ENCODE measurements at regions not wholly inside any gene's neighbourhood (a gene's known extent, or its start where the extent isn't known, plus 50 kb on each side); places are given as distances from the start of the nearest gene placed in this dataset.
"Not testable (repeated sequence)": the region's sequence is repeated elsewhere in the genome, so short reads cannot be mapped to it uniquely, and the experiment has no call there.

DNA sequence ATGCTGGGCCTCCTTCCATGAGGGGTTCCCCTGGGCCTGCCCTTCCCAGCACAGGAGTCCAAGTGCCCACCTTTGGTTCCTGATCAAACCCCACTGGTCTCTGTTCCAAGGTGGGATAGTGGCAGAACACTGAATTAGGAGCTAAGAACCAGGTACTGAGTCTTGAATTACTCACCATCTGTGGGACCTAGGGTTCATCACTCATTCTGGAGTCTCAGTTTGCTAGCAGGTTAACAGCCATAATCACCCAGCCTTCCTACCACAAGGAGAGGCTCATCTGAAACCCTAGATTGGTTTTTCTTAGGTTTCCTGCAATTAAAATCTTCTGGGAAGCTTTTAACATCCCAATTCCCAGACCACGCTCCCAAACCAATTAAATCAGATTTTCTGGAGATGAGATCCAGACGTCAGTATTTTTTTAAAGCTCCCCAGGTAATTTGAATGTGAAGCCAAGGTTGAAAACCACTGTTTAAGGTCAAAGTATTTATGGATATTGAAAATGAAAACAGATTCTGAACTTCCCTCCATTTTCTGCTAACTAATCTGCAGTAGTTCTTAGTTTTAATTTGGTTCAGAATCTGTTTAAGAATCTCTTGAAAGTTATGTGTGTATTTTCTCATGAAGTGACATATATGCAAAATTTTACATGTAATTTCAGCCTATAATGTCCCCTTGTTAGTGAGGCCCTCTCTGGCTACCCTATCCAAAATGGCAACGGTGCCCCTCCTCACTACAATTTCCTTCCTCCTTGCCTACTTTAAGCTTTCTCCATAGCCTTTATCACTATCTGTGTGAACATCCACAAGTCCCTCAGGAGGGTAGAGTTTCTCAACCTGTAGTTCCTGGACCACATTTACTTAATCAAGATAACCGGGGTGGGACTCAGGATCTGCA is 166.5 kb upstream of the CXCR4 start:
- BruUV-seq (replicated peaks), result no TSS peak
- no peaks in the 10 kb centered on the region for H3K36me3 ChIP-seq (ENCODE audit: low read depth)
- H3K27me3 ChIP-seq (ENCODE audit: insufficient read depth, low read depth), result no peaks in the 10 kb centered on the region
- no peaks in the 10 kb centered on the region for H3K9me3 ChIP-seq (ENCODE audit: insufficient read depth, low read depth)
- ChIA-PET CTCF (no interaction called here), POLR2A (ENCODE audit: unreplicated experiment) (no interaction called here)
- DNase-seq, result no peak
- no peaks in the 10 kb centered on the region for H3K9me2 ChIP-seq (ENCODE audit: insufficient read depth)
- no peaks in the 10 kb centered on the region for H3K79me2 ChIP-seq (ENCODE audit: low read depth)
- intact Hi-C loops (cut with micrococcal nuclease; ENCODE audit: unreplicated experiment), result no loop called here
- no peak overlapping the region for H3K4me2 ChIP-seq
- H4K20me1 ChIP-seq (ENCODE audit: insufficient read depth), result no peaks in the 10 kb centered on the region
- no peak overlapping the region for H3K4me3 ChIP-seq
- H3F3A ChIP-seq (ENCODE audit: insufficient read depth, low read depth), result no peaks in the 10 kb centered on the region
- H3K27ac ChIP-seq, result no peak overlapping the region
- TF ChIP-seq EZH2 (IDR thresholded peaks at IDR 0.05; ENCODE audit: low read depth), result no peak
- TF ChIP-seq CTCF (conservative IDR thresholded peaks at IDR 0.05), result no peak
- H3K4me1 ChIP-seq (replicated peaks; ENCODE audit: insufficient read depth), result no peaks in the 10 kb centered on the region
- no peak overlapping the region for H2AFZ ChIP-seq

GRCh38 chr2:136282251-136282650 is 164.3 kb upstream of the CXCR4 start:
- TF ChIP-seq CTCF (conservative IDR thresholded peaks at IDR 0.05) (no peak), EZH2 (IDR thresholded peaks at IDR 0.05; ENCODE audit: low read depth) (no peak)
- no peaks in the 10 kb centered on the region for H4K20me1 ChIP-seq (ENCODE audit: insufficient read depth)
- ChIA-PET POLR2A (ENCODE audit: unreplicated experiment) (no interaction called here), CTCF (no interaction called here)
- no peak overlapping the region for H3K27ac ChIP-seq
- BruUV-seq (replicated peaks), result no TSS peak
- intact Hi-C loops (cut with micrococcal nuclease; ENCODE audit: unreplicated experiment), result no loop called here
- H3K9me3 ChIP-seq (ENCODE audit: insufficient read depth, low read depth), result no peaks in the 10 kb centered on the region
- H3F3A ChIP-seq (ENCODE audit: insufficient read depth, low read depth), result no peaks in the 10 kb centered on the region
- DNase-seq, result no peak
- H3K4me3 ChIP-seq, result no peak overlapping the region
- H3K36me3 ChIP-seq (ENCODE audit: low read depth), result no peaks in the 10 kb centered on the region
- no peaks in the 10 kb centered on the region for H3K9me2 ChIP-seq (ENCODE audit: insufficient read depth)
- no peaks in the 10 kb centered on the region for H3K27me3 ChIP-seq (ENCODE audit: insufficient read depth, low read depth)
- no peak overlapping the region for H2AFZ ChIP-seq
- H3K79me2 ChIP-seq (ENCODE audit: low read depth), result no peaks in the 10 kb centered on the region
- H3K4me2 ChIP-seq, result no peak overlapping the region
- no peaks in the 10 kb centered on the region for H3K4me1 ChIP-seq (replicated peaks; ENCODE audit: insufficient read depth)

DNA sequence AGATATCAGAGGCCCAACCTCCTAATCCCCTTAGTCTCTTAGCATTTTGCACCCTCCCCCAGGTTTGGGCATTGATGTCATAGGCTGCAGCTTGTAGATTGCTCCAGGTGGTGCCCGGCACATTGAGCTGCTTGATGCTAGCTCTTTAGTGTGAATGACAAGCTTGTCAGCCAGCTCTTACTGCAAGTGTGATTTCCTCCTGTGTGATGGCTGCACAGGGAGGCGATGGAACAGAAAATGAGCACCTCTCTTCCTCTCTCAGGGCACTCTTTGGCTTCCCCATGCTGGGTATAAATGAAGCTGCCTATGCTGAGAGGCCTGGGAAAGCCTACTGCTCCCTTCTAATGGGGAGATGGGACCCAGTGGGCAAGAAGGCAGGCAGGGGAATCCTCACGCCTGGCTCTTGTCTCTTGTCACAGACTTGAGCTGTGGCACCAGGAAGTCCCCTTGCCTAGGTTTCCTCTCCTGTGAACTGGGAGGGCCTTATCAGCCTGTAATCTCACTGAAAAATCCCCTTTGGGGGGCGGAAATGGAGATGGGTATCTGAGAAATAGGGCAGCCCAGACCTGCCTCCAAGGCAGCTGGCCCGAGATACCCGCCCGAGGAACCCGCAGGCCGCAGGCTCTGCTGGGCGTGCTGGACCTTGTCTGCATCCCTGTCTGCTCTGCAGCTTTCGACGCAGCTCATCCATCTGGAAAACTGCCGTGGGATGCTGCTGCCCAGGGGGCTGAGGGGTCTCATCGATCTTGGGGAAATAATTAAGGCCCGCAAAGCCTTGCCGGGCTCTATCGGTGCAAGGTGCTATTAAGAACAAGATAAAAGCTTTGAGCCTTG is 163.5 kb upstream of the CXCR4 start:
- no peak overlapping the region for H3K4me3 ChIP-seq
- H3K79me2 ChIP-seq (ENCODE audit: low read depth), result no peaks in the 10 kb centered on the region
- no peaks in the 10 kb centered on the region for H4K20me1 ChIP-seq (ENCODE audit: insufficient read depth)
- CTCF ChIA-PET, result no interaction called here
- TF ChIP-seq CTCF (conservative IDR thresholded peaks at IDR 0.05) (no peak), EZH2 (IDR thresholded peaks at IDR 0.05; ENCODE audit: low read depth) (no peak)
- POLR2A ChIA-PET (ENCODE audit: unreplicated experiment), result no interaction called here
- no peak overlapping the region for H3K27ac ChIP-seq
- no peaks in the 10 kb centered on the region for H3K9me3 ChIP-seq (ENCODE audit: insufficient read depth, low read depth)
- BruUV-seq (replicated peaks), result no TSS peak
- no peaks in the 10 kb centered on the region for H3K4me1 ChIP-seq (replicated peaks; ENCODE audit: insufficient read depth)
- intact Hi-C loops (cut with micrococcal nuclease; ENCODE audit: unreplicated experiment), result no loop called here
- no peaks in the 10 kb centered on the region for H3F3A ChIP-seq (ENCODE audit: insufficient read depth, low read depth)
- H2AFZ ChIP-seq, result no peak overlapping the region
- H3K36me3 ChIP-seq (ENCODE audit: low read depth), result no peaks in the 10 kb centered on the region
- no peak overlapping the region for H3K4me2 ChIP-seq
- no peaks in the 10 kb centered on the region for H3K9me2 ChIP-seq (ENCODE audit: insufficient read depth)
- DNase-seq, result no peak
- H3K27me3 ChIP-seq (ENCODE audit: insufficient read depth, low read depth), result no peaks in the 10 kb centered on the region

- H3F3A ChIP-seq (ENCODE audit: insufficient read depth, low read depth); BruUV-seq (replicated peaks); H2AFZ ChIP-seq; H3K4me2 ChIP-seq; POLR2A ChIA-PET (ENCODE audit: unreplicated experiment); H3K9me3 ChIP-seq (ENCODE audit: insufficient read depth, low read depth); H3K27me3 ChIP-seq (ENCODE audit: insufficient read depth, low read depth); H3K36me3 ChIP-seq (ENCODE audit: low read depth); H3K4me1 ChIP-seq (replicated peaks; ENCODE audit: insufficient read depth); H3K4me3 ChIP-seq; H3K9me2 ChIP-seq (ENCODE audit: insufficient read depth); H4K20me1 ChIP-seq (ENCODE audit: insufficient read depth); H3K79me2 ChIP-seq (ENCODE audit: low read depth); DNase-seq; CTCF ChIA-PET; intact Hi-C loops (cut with micrococcal nuclease; ENCODE audit: unreplicated experiment); H3K27ac ChIP-seq: not testable (repeated sequence)
Measured at GRCh38 chr2:136266346-136266745, 148.4 kb upstream of the CXCR4 start.
